HepG2 (cell line): ENCODE measurements at regions not wholly inside any gene's neighbourhood (a gene's known extent, or its start where the extent isn't known, plus 50 kb on each side); places are given as distances from the start of the nearest gene placed in this dataset.
A peak's percentile ranks its signal among the peaks of the same experiment; 100 is the strongest.

Source experiments
- ATF7 ChIP-seq, 2 experiments: fragments of 450-650 bp in 1 of 2; sonication (generic) in 1 of 2; formaldehyde crosslinking in 1 of 2; IDR thresholded peaks; 2 replicates each; pipeline versions ENCODE4 v1.4.0 to v1.6.1; 2016 to 2020; ENCODE audit warnings: antibody characterized with exemption in 1 of 2, mild to moderate bottlenecking in 1 of 2, missing genetic modification reagents in 1 of 2
- BRD4 ChIP-seq: sonication (generic); formaldehyde crosslinking; IDR thresholded peaks from 2 replicates; pipeline ENCODE4 v1.4.0; 2020; ENCODE audit warnings: missing genetic modification reagents
- CBFB ChIP-seq: sonication (generic); formaldehyde crosslinking; IDR thresholded peaks from 2 replicates; pipeline ENCODE4 v1.4.0; 2020; ENCODE audit warnings: missing genetic modification reagents
- CBX1 ChIP-seq: IDR thresholded peaks from one replicate; pipeline ENCODE4 v1.6.1; 2016; ENCODE audit warnings: antibody characterized with exemption, low read depth
- FLYWCH1 ChIP-seq: sonication (generic); formaldehyde crosslinking; IDR thresholded peaks from 2 replicates; pipeline ENCODE4 v1.8.1; 2023; ENCODE audit warnings: mild to moderate bottlenecking, missing genetic modification reagents
- FOXJ3 ChIP-seq: sonication (generic); formaldehyde crosslinking; IDR thresholded peaks from 2 replicates; pipeline ENCODE4 v1.4.0; 2020; ENCODE audit warnings: missing genetic modification reagents, mild to moderate bottlenecking, borderline replicate concordance
- GTF2F1 ChIP-seq: fragments of 150-350 bp; IDR thresholded peaks from 2 replicates; pipeline ENCODE4 v1.6.1; 2014; ENCODE audit warnings: low read length
- HHEX ChIP-seq: IDR thresholded peaks from 2 replicates; pipeline ENCODE4 v1.6.1; 2016; ENCODE audit warnings: control low read depth
- HNF4A ChIP-seq: sonication (generic); formaldehyde crosslinking; IDR thresholded peaks from 2 replicates; pipeline ENCODE4 v1.4.0; 2020; ENCODE audit warnings: missing genetic modification reagents
- MED1 ChIP-seq: sonication (generic); formaldehyde crosslinking; IDR thresholded peaks from 2 replicates; pipeline ENCODE4 v1.4.0; 2020; ENCODE audit warnings: missing genetic modification reagents
- MTF1 ChIP-seq: sonication (generic); formaldehyde crosslinking; IDR thresholded peaks from 2 replicates; pipeline ENCODE4 v1.5.0; 2020; ENCODE audit warnings: missing genetic modification reagents
- NFYC ChIP-seq: IDR thresholded peaks from 2 replicates; pipeline ENCODE4 v1.6.1; 2016; ENCODE audit warnings: missing genetic modification reagents, missing compliant biosample characterization
- SOX5 ChIP-seq: IDR thresholded peaks from 2 replicates; pipeline ENCODE4 v1.6.1; 2016; ENCODE audit warnings: borderline replicate concordance
- TBX3 ChIP-seq: fragments of 450-650 bp; IDR thresholded peaks from 2 replicates; pipeline ENCODE4 v1.6.1; 2017; ENCODE audit warnings: antibody characterized with exemption, mild to moderate bottlenecking, inconsistent platforms, borderline replicate concordance
- TCF7 ChIP-seq: sonication (generic); IDR thresholded peaks from 2 replicates; pipeline ENCODE4 v1.6.1; 2016; ENCODE audit warnings: antibody characterized with exemption, low read depth
- ZBTB7A ChIP-seq: sonication (generic); formaldehyde crosslinking; IDR thresholded peaks from 2 replicates; pipeline ENCODE4 v1.8.0; 2022; ENCODE audit warnings: mild to moderate bottlenecking, missing genetic modification reagents
- ZNF34 ChIP-seq: sonication (generic); formaldehyde crosslinking; IDR thresholded peaks from 2 replicates; pipeline ENCODE4 v1.4.0; 2020; ENCODE audit warnings: mild to moderate bottlenecking, missing genetic modification reagents, borderline replicate concordance
- ZNF343 ChIP-seq: sonication (generic); formaldehyde crosslinking; IDR thresholded peaks from 2 replicates; pipeline ENCODE4 v1.4.0; 2020; ENCODE audit warnings: mild to moderate bottlenecking, missing genetic modification reagents
- ZNF746 ChIP-seq: sonication (generic); formaldehyde crosslinking; IDR thresholded peaks from 2 replicates; pipeline ENCODE4 v1.8.0; 2022; ENCODE audit warnings: mild to moderate bottlenecking, missing genetic modification reagents
- ZNF878 ChIP-seq: sonication (generic); formaldehyde crosslinking; IDR thresholded peaks from 2 replicates; pipeline ENCODE4 v1.8.1; 2023; ENCODE audit warnings: mild to moderate bottlenecking, missing genetic modification reagents, moderate library complexity
- TF ChIP-seq, protein P1 (sequence below): IDR thresholded peaks from 2 replicates; pipeline ENCODE4 v1.6.1; 2016
- TF ChIP-seq, protein P2 (sequence below): sonication (generic); formaldehyde crosslinking; IDR thresholded peaks from 2 replicates; pipeline ENCODE4 v1.8.0; 2022; ENCODE audit warnings: low read depth, missing genetic modification reagents
- TF ChIP-seq, protein P3 (sequence below): sonication (generic); formaldehyde crosslinking; IDR thresholded peaks from 2 replicates; pipeline ENCODE4 v1.5.0; 2020; ENCODE audit warnings: mild to moderate bottlenecking, missing genetic modification reagents, borderline replicate concordance
- TF ChIP-seq, protein P4 (sequence below): sonication (generic); formaldehyde crosslinking; IDR thresholded peaks from 2 replicates; pipeline ENCODE4 v1.5.1; 2020; ENCODE audit warnings: missing genetic modification reagents, mild to moderate bottlenecking, borderline replicate concordance

DNA sequence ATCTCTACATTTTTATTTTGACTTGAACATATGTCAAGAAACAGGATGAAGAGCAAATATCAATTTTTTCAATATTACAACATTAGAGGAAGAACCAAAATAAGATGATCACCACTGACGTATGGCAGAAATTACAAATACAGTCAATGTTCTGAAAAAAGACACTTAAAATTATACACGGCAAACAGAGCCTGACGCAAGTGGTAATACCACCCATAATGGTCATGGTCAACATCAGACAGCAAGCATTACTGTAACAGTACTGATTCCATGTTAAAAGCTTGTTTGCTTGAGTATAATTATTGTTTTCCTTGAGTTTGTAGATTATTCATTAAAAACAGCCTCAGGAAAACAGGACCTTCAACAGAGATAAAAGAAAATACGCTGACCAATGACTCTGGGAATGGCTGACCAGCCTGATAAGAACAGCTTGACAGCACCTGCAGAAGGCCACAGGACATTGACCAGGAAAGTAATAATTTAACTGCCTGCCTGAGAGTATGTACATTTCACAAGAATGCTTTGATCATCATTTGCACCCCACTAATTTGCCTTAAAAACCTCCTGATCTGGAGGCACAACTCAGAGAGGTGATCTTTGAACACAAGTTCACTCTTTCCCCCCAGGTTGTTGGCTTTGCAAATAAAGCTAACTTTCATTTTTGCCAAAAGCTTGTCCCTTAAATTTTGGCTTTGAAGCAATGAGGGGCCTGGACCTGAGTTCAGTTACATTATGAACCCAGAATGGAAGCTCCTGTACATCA lies 187.3 kb downstream of the IPO8 start (continued):
- TF ChIP-seq, protein P1, sequence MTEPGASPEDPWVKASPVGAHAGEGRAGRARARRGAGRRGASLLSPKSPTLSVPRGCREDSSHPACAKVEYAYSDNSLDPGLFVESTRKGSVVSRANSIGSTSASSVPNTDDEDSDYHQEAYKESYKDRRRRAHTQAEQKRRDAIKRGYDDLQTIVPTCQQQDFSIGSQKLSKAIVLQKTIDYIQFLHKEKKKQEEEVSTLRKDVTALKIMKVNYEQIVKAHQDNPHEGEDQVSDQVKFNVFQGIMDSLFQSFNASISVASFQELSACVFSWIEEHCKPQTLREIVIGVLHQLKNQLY, result peak; percentile 46; the same call in 1 of the 2 replicates
- TF ChIP-seq ZNF878 (CRISPR knock-in tag), result peak; percentile 79; the same call in 1 of the 2 replicates
- TF ChIP-seq GTF2F1, result no peak
- no peak for TF ChIP-seq BRD4 (CRISPR knock-in tag)
- no peak for TF ChIP-seq ATF7 (IDR thresholded peaks at IDR 0.05)
- TF ChIP-seq ATF7 (CRISPR knock-in tag; IDR thresholded peaks at IDR 0.05), result peak; percentile 57; the same call in 1 of the 2 replicates
- TF ChIP-seq HNF4A, result peak; percentile 98
- TF ChIP-seq HHEX, result peak; percentile 83
- no peak for TF ChIP-seq ZNF343 (CRISPR knock-in tag)
- TF ChIP-seq, protein P2, sequence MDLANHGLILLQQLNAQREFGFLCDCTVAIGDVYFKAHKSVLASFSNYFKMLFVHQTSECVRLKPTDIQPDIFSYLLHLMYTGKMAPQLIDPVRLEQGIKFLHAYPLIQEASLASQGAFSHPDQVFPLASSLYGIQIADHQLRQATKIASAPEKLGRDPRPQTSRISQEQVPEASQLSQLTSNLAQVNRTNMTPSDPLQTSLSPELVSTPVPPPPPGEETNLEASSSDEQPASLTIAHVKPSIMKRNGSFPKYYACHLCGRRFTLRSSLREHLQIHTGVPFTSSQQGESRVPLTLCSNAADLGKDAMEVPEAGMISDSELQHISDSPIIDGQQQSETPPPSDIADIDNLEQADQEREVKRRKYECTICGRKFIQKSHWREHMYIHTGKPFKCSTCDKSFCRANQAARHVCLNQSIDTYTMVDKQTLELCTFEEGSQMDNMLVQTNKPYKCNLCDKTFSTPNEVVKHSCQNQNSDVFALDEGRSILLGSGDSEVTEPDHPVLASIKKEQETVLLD, result no peak
- TF ChIP-seq, protein P3, sequence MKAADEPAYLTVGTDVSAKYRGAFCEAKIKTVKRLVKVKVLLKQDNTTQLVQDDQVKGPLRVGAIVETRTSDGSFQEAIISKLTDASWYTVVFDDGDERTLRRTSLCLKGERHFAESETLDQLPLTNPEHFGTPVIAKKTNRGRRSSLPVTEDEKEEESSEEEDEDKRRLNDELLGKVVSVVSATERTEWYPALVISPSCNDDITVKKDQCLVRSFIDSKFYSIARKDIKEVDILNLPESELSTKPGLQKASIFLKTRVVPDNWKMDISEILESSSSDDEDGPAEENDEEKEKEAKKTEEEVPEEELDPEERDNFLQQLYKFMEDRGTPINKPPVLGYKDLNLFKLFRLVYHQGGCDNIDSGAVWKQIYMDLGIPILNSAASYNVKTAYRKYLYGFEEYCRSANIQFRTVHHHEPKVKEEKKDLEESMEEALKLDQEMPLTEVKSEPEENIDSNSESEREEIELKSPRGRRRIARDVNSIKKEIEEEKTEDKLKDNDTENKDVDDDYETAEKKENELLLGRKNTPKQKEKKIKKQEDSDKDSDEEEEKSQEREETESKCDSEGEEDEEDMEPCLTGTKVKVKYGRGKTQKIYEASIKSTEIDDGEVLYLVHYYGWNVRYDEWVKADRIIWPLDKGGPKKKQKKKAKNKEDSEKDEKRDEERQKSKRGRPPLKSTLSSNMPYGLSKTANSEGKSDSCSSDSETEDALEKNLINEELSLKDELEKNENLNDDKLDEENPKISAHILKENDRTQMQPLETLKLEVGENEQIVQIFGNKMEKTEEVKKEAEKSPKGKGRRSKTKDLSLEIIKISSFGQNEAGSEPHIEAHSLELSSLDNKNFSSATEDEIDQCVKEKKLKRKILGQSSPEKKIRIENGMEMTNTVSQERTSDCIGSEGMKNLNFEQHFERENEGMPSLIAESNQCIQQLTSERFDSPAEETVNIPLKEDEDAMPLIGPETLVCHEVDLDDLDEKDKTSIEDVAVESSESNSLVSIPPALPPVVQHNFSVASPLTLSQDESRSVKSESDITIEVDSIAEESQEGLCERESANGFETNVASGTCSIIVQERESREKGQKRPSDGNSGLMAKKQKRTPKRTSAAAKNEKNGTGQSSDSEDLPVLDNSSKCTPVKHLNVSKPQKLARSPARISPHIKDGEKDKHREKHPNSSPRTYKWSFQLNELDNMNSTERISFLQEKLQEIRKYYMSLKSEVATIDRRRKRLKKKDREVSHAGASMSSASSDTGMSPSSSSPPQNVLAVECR (CRISPR knock-in tag), result no peak; the same call in 1 of the 2 replicates
- TF ChIP-seq FOXJ3 (CRISPR knock-in tag), result peak; percentile 96; the same call in 1 of the 2 replicates
- TF ChIP-seq, protein P4, sequence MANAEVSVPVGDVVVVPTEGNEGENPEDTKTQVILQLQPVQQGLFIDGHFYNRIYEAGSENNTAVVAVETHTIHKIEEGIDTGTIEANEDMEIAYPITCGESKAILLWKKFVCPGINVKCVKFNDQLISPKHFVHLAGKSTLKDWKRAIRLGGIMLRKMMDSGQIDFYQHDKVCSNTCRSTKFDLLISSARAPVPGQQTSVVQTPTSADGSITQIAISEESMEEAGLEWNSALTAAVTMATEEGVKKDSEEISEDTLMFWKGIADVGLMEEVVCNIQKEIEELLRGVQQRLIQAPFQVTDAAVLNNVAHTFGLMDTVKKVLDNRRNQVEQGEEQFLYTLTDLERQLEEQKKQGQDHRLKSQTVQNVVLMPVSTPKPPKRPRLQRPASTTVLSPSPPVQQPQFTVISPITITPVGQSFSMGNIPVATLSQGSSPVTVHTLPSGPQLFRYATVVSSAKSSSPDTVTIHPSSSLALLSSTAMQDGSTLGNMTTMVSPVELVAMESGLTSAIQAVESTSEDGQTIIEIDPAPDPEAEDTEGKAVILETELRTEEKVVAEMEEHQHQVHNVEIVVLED (CRISPR knock-in tag), result peak; percentile 29; the same call in 1 of the 2 replicates
- TF ChIP-seq CBX1, result peak; percentile 22
- TF ChIP-seq SOX5, result peak; percentile 90
- TF ChIP-seq MTF1, result no peak
- TF ChIP-seq ZNF34 (CRISPR knock-in tag), result no peak
- TF ChIP-seq FLYWCH1 (CRISPR knock-in tag), result no peak
- peak; percentile 71; the same call in 1 of the 2 replicates for TF ChIP-seq ZNF746 (CRISPR knock-in tag)
- peak; percentile 56; the same call in 1 of the 2 replicates for TF ChIP-seq CBFB (CRISPR knock-in tag)
- no peak for TF ChIP-seq ZBTB7A (CRISPR knock-in tag)
- TF ChIP-seq TCF7, result peak; percentile 98
- TF ChIP-seq NFYC (CRISPR knock-in tag), result 0 out of 2 replicates have a peak, but pooled peaks have one; percentile 26
- TF ChIP-seq TBX3, result peak; percentile 97
- TF ChIP-seq MED1 (CRISPR knock-in tag), result peak; percentile 96
